ENCODE measurements at regions not wholly inside any gene's neighbourhood (a gene's known extent, or its start where the extent isn't known, plus 50 kb on each side); places are given as distances from the start of the nearest gene placed in this dataset.

DNA sequence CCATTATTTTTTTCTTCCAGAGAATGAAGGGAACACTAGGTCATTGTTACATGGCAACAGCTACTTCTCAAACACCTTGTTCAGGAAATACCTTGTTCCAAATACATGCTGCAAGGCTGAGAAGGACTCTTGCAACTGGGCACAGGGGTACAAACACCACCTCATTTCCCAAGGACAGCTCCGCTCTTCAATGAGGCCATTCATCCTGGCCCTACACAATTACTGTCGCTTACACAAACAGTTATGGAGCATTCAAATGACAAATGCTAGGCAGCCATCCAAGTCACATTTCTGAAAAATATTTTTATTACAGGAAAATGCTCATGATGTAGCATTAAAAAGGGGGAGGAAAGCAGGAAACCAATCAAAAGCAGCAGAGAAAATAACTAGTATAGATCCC, 611.9 kb downstream of the DHX35 start:
- Histone ChIP-seq H3K27me3 (ENCODE audit: insufficient read depth, low read length) (no peaks in the 10 kb centered on the region), H3F3A (ENCODE audit: insufficient read depth, low read length) (no peaks in the 10 kb centered on the region), H3K4me2 (ENCODE audit: low read length) (no peak overlapping the region), H3K9me3 (ENCODE audit: low read length) (no peaks in the 10 kb centered on the region), H3K79me2 (ENCODE audit: insufficient read depth, low read length) (no peaks in the 10 kb centered on the region), H3K9me2 (ENCODE audit: low read depth, low read length) (no peaks in the 10 kb centered on the region), H3K4me1 (ENCODE audit: insufficient read depth, low read length, severe bottlenecking) (no peaks in the 10 kb centered on the region), H3K4me3 (ENCODE audit: low read depth, low read length, poor library complexity, severe bottlenecking) (no peak overlapping the region), H3K9ac (ENCODE audit: low read length) (no peak overlapping the region), H3K27ac (ENCODE audit: low read depth, low read length, poor library complexity, severe bottlenecking) (no peak overlapping the region), H4K20me1 (ENCODE audit: insufficient read depth, low read length) (no peaks in the 10 kb centered on the region), H3K36me3 (ENCODE audit: insufficient read depth, low read length) (no peaks in the 10 kb centered on the region), H2AFZ (ENCODE audit: low read length) (no peak overlapping the region)
- no peak for TF ChIP-seq EZH2 (IDR thresholded peaks at IDR 0.05; ENCODE audit: borderline replicate concordance, low read length)
- TF ChIP-seq, protein P1, sequence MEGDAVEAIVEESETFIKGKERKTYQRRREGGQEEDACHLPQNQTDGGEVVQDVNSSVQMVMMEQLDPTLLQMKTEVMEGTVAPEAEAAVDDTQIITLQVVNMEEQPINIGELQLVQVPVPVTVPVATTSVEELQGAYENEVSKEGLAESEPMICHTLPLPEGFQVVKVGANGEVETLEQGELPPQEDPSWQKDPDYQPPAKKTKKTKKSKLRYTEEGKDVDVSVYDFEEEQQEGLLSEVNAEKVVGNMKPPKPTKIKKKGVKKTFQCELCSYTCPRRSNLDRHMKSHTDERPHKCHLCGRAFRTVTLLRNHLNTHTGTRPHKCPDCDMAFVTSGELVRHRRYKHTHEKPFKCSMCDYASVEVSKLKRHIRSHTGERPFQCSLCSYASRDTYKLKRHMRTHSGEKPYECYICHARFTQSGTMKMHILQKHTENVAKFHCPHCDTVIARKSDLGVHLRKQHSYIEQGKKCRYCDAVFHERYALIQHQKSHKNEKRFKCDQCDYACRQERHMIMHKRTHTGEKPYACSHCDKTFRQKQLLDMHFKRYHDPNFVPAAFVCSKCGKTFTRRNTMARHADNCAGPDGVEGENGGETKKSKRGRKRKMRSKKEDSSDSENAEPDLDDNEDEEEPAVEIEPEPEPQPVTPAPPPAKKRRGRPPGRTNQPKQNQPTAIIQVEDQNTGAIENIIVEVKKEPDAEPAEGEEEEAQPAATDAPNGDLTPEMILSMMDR (IDR thresholded peaks at IDR 0.05; ENCODE audit: low read length): no peak

DNA sequence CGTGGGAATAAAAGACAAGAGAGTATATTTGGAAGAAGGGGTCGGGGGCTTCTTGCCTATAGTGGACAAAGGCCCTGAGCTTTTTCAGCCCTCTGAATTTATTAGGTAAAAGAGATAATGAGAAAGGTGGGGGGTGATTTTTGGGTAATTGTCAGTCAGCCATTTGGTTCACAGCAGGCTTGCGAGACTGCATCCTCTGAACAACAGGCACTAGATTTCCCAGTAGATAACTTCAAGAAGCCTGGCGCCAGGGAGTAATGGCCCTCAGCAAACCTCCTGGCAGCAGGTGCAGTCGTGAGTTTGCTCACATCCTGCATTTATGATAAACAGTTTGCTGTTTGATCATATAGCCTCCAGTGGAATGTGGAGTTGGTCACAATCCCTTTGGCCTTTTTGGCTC, 609.0 kb downstream of the DHX35 start:
- Histone ChIP-seq H3K9ac (ENCODE audit: low read length) (no peak overlapping the region), H3K79me2 (ENCODE audit: insufficient read depth, low read length) (no peaks in the 10 kb centered on the region), H3K9me2 (ENCODE audit: low read depth, low read length) (no peaks in the 10 kb centered on the region), H3F3A (ENCODE audit: insufficient read depth, low read length) (no peaks in the 10 kb centered on the region), H3K4me3 (ENCODE audit: low read depth, low read length, poor library complexity, severe bottlenecking) (no peak overlapping the region), H3K9me3 (ENCODE audit: low read length) (no peaks in the 10 kb centered on the region), H3K4me1 (ENCODE audit: insufficient read depth, low read length, severe bottlenecking) (no peaks in the 10 kb centered on the region), H2AFZ (ENCODE audit: low read length) (no peak overlapping the region), H3K4me2 (ENCODE audit: low read length) (no peak overlapping the region), H4K20me1 (ENCODE audit: insufficient read depth, low read length) (no peaks in the 10 kb centered on the region), H3K27ac (ENCODE audit: low read depth, low read length, poor library complexity, severe bottlenecking) (no peak overlapping the region), H3K27me3 (ENCODE audit: insufficient read depth, low read length) (no peaks in the 10 kb centered on the region), H3K36me3 (ENCODE audit: insufficient read depth, low read length) (no peaks in the 10 kb centered on the region)
- no peak for TF ChIP-seq EZH2 (IDR thresholded peaks at IDR 0.05; ENCODE audit: borderline replicate concordance, low read length)
- TF ChIP-seq, protein P1 (IDR thresholded peaks at IDR 0.05; ENCODE audit: low read length): no peak

DNA sequence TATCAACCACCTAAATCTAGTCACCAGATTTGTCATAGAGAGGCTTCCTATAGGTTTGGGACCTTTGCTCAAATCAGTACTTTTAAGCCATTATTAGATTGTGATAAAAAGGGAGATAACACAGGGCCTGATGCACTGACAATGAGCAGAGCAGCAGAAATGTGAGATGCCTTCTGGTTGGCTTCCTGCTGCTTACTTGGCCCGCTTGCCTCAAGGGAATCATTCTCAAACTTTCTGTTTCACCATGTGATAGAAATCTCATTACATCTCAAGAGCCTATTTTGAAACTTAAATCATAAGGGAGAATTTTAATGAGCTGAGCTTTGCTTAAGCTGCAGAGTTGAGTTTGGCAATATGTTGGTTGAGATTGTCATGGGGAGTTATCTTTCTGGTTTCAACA, 606.0 kb downstream of the DHX35 start:
- H3K36me3 ChIP-seq (ENCODE audit: insufficient read depth, low read length): no peaks in the 10 kb centered on the region
- H3K4me1 ChIP-seq (ENCODE audit: insufficient read depth, low read length, severe bottlenecking): no peaks in the 10 kb centered on the region
- no peak overlapping the region for H3K9ac ChIP-seq (ENCODE audit: low read length)
- no peak overlapping the region for H3K27ac ChIP-seq (ENCODE audit: low read depth, low read length, poor library complexity, severe bottlenecking)
- H3K27me3 ChIP-seq (ENCODE audit: insufficient read depth, low read length): no peaks in the 10 kb centered on the region
- no peaks in the 10 kb centered on the region for H3K9me2 ChIP-seq (ENCODE audit: low read depth, low read length)
- H3K79me2 ChIP-seq (ENCODE audit: insufficient read depth, low read length): no peaks in the 10 kb centered on the region
- no peaks in the 10 kb centered on the region for H4K20me1 ChIP-seq (ENCODE audit: insufficient read depth, low read length)
- no peak overlapping the region for H3K4me3 ChIP-seq (ENCODE audit: low read depth, low read length, poor library complexity, severe bottlenecking)
- TF ChIP-seq, protein P1 (IDR thresholded peaks at IDR 0.05; ENCODE audit: low read length): no peak
- TF ChIP-seq EZH2 (IDR thresholded peaks at IDR 0.05; ENCODE audit: borderline replicate concordance, low read length): no peak
- no peak overlapping the region for H3K4me2 ChIP-seq (ENCODE audit: low read length)
- no peaks in the 10 kb centered on the region for H3F3A ChIP-seq (ENCODE audit: insufficient read depth, low read length)
- no peak overlapping the region for H2AFZ ChIP-seq (ENCODE audit: low read length)
- no peaks in the 10 kb centered on the region for H3K9me3 ChIP-seq (ENCODE audit: low read length)
